ENCODE measurements at regions not wholly inside any gene's neighbourhood (a gene's known extent, or its start where the extent isn't known, plus 50 kb on each side); places are given as distances from the start of the nearest gene placed in this dataset.

DNA sequence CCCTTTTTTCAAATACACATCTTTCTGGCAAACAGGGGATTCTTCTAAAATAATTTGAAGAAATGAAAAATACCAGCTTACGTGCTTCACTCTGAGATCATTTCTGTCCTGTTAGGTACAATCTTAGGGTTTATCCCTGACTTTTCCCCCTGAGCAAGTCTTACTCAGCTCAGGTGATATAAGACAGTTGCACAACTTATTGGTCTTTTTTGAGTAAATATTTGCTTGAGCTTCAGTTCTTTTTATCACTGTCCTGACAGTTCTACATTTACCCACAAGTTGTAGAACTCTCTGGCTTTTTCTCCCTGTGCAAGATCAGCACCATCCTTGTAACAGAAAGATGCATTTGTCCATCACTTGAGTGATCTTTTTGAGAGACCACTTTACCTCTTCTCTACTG is 84.9 kb downstream of the MID1IP1 start:
- no peak for DNase-seq (ENCODE audit: low read depth, low spot score)
- H3K27ac ChIP-seq = peak overlapping the region; percentile 43

GRCh38 chrX:38887222-38887621 is 86.0 kb downstream of the MID1IP1 start:
- no peak overlapping the region for H3K27ac ChIP-seq
- DNase-seq (ENCODE audit: low read depth, low spot score) = no peak

- no peak for DNase-seq (ENCODE audit: low read depth, low spot score)
- no peak overlapping the region for H3K27ac ChIP-seq
Observed at GRCh38 chrX:38890326-38890725, 89.1 kb downstream of the MID1IP1 start.

GRCh38 chrX:38890963-38891362 is 89.7 kb downstream of the MID1IP1 start:
- no peak for DNase-seq (ENCODE audit: low read depth, low spot score)
- no peak overlapping the region for H3K27ac ChIP-seq

GRCh38 chrX:38891641-38892413 is 90.6 kb downstream of the MID1IP1 start:
- H3K27ac ChIP-seq = no peak overlapping the region
- DNase-seq (ENCODE audit: low read depth, low spot score) = no peak

DNA sequence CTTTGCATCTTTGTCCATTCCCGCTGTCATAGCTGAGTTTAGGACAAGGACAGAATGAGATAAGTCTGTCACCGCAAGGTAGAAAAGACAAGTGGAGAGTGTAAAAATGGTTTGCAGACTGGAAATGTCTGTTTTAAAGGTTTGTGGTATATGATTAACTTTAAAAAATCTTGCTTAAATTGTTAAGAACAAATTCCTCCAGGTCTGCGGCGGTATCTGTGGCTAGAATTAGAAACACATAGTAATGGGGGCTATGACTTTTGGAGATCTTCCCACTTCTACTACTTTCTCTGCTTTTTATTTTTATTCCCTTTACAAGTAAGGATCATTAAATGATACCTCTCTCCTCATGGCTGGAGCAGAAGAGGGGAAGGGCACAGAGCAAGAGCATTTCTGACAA is 92.2 kb downstream of the MID1IP1 start:
- no peak overlapping the region for H3K27ac ChIP-seq
- DNase-seq (ENCODE audit: low read depth, low spot score) = no peak

- no peak for DNase-seq (ENCODE audit: low read depth, low spot score)
- H3K27ac ChIP-seq = no peak overlapping the region
Observed at GRCh38 chrX:38895775-38896174, 94.5 kb downstream of the MID1IP1 start.

DNA sequence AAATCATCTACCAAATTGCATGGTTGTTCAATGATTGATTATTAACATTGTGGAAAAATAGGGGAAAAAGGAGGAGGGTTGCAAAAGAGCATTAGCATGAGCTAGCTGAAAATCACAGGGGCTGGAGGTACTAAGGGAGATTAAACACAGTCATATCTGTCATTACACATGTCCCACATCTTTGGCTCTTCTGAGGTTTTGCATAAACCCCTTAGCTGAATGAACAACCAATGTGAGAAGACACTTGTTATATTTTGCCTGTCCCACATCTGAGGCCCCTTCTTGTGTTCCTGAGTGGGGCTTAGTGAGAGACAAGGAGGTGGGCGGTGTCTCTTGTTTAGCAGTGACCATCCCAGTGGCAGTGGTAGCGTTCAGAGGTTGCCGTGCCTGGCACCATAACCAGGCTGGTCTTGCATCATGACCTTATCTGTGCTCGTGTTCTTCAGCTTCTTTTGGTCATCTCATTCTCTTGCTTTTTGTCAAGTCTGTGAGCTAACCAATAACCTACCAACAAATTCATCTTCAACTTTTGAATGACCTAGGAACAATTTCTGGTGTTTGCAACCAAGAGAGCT is 95.6 kb downstream of the MID1IP1 start:
- no peak for DNase-seq (ENCODE audit: low read depth, low spot score)

GRCh38 chrX:38898261-38898660 is 97.0 kb downstream of the MID1IP1 start:
- no peak for DNase-seq (ENCODE audit: low read depth, low spot score)
- H3K27ac ChIP-seq = no peak overlapping the region

More for the DNA sequence above, 95.6 kb downstream of the MID1IP1 start:
- no peak overlapping the region for H3K27ac ChIP-seq

GRCh38 chrX:38899650-38900049 is 98.4 kb downstream of the MID1IP1 start:
- DNase-seq (ENCODE audit: low read depth, low spot score) = no peak

GRCh38 chrX:38900719-38901118 is 99.5 kb downstream of the MID1IP1 start:
- no peak for DNase-seq (ENCODE audit: low read depth, low spot score)
- H3K27ac ChIP-seq = no peak overlapping the region

More at GRCh38 chrX:38899650-38900049, 98.4 kb downstream of the MID1IP1 start:
- no peak overlapping the region for H3K27ac ChIP-seq

DNA sequence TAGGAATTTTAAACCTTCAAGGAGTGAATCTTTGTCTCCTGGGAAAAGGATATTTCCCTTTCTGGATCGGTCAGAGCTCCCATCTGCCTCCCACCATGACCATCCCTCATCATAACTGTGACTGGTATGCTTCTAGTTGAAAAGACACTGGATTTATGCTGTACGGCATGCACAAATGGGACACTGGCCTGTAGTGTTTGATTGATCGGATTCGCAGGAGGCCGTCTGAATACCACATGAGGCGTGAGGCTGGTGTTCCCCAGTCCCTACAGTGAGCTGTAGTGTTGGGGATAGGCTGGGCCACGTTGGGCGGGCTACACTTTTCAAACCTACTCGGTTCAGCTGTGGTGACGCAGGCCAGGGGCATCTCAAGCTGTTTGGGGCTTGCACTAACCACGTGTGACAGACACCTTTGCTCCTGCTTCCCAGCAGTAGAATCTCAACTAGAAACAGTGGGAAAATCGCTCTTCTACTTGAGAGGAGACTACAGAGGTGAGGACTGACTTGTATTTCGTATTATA is 101.8 kb downstream of the MID1IP1 start:
- DNase-seq (ENCODE audit: low read depth, low spot score) = no peak

DNA sequence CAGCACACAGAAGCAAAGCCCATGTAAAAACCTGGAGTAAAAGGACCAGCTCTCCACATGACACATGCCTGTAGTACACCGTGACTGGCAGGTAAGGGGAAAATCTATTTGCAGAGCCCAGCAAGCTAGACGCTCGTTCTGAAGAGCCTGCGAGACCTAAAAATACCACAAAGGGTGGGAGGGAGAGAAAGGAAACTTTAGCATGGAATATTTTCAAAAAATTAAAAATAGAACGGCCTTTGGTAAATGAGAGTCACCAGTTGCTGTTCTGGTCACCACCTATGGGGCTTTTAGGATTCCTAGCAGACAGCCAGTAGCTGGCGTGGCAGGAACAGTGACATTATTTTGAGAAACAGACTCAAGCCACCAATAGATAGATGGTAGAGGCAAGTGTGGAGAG is 115.5 kb downstream of the MID1IP1 start:
- DNase-seq (ENCODE audit: low read depth, low spot score) = no peak
- no peak overlapping the region for H3K27ac ChIP-seq

More for the DNA sequence above, 101.8 kb downstream of the MID1IP1 start:
- H3K27ac ChIP-seq = no peak overlapping the region

- no peak overlapping the region for H3K27ac ChIP-seq
Observed at GRCh38 chrX:38917954-38918353, 116.7 kb downstream of the MID1IP1 start.

DNA sequence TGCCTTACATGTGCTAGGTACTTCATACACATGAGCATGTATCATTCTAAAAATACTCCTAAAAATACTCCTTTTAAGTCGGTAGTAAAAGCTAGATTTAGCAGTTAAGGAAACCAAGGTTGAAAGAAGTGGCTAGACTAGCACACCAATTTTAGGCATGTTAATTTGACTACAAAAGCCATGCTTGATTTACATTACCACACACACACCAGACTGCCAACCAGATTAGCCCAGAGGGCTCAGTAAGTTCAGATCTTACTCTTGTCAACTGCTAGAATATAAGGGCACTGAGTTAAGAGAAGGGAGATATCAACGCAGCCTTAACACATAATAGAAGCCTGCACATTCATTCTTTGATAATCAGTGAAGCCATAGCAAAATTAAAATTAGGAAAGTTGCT is 117.9 kb downstream of the MID1IP1 start:
- H3K27ac ChIP-seq = no peak overlapping the region
- no peak for DNase-seq (ENCODE audit: low read depth, low spot score)

More at GRCh38 chrX:38917954-38918353, 116.7 kb downstream of the MID1IP1 start:
- DNase-seq (ENCODE audit: low read depth, low spot score) = no peak

DNA sequence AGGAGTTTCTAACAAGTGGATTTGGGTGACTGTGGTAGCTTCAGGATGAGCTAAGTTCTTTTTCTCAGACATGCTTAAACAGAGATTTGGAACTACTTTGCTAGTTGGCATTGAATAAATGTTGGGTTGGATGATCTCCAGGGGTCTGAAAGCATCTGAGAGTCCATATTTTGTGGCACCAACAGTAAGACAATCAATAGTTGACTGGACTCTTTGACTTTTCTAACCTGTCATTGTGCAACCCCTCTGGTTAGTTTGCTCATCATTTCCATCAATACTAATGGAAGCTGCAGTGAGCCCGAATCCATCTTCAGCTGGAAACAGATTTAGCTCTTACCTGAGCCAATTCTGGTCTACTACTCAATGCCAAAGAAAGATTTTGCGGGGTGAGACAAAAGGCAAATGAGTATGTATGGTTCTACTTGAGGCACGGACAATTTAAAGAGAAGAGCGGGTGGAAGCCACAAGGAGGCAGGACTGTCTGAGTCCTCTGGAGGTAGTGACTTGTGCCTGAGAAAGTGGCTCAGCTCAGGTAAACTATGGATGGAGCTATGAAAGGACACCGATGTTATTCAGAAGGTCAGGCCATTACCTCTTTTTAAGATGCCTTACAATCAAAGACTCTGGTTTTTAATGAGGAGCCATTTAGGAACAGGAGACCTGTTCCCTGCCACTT is 118.7 kb downstream of the MID1IP1 start:
- DNase-seq (ENCODE audit: low read depth, low spot score) = no peak

DNA sequence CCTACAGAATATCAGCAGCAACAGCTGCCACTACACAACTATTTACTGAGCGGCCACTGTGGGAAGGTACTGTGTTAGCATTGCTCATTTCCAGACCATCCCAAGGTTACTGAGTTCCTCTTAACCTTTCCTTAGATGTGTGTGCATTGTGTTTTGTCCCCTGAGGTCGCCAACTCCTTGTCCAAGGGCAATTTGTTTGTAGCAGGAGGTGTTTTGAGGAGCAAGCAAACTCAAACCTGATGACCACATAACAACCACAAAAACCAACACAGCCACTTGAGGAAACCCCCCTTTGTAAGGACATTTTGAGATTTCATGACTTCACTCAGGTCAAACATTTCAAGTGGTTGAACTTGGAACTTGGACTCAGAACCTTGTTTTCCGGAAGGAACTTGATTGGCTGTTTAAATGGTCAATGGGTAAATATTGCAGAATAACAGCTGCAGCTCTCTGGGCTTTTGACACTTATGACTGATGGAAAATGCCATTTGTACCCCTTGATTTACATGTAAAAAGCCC is 122.3 kb downstream of the MID1IP1 start:
- DNase-seq (ENCODE audit: low read depth, low spot score) = no peak
- no peak overlapping the region for H3K27ac ChIP-seq

More for the DNA sequence above, 118.7 kb downstream of the MID1IP1 start:
- H3K27ac ChIP-seq = no peak overlapping the region

DNA sequence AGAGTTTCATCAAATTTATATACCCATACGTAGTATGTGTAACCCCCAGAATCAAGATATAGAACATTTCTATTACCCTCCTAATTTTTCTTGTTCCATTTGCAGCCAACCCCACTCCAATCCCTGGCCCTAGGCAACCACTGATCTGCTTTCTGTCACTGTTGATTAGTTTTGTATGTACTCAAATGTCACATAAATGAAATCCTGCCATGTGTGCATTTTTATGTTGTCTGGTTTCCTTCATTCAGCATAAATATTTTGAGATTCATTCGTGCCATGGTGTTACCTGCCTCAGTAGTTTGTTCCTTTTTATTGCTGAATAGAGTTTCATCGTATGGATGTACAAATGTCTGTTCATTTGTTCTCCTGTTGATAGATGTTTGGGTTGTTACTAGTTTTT is 126.3 kb downstream of the MID1IP1 start:
- H3K27ac ChIP-seq = no peak overlapping the region
- no peak for DNase-seq (ENCODE audit: low read depth, low spot score)

- H3K27ac ChIP-seq = peak overlapping the region; percentile 32
- DNase-seq (ENCODE audit: low read depth, low spot score) = no peak
Observed at GRCh38 chrX:38929966-38930421, 128.7 kb downstream of the MID1IP1 start.

DNA sequence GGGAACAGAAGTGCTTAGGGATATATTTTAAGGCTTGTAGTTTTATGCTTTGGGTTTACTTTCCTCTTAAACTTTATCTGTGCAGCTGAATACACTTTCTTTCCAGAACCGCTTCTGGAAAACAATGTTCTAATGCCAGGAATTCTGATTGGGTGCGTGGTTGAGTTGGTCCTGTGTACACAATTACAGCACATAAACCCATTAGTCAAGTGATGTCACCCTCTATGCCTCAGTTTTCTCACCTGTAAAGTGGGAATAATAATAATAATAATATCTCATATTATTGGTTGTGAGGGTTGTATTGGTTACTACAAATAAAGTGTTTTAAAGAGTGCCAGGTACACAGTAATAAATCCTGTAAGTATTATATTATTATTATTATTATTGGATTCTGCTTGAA is 129.2 kb downstream of the MID1IP1 start:
- DNase-seq (ENCODE audit: low read depth, low spot score) = no peak

DNA sequence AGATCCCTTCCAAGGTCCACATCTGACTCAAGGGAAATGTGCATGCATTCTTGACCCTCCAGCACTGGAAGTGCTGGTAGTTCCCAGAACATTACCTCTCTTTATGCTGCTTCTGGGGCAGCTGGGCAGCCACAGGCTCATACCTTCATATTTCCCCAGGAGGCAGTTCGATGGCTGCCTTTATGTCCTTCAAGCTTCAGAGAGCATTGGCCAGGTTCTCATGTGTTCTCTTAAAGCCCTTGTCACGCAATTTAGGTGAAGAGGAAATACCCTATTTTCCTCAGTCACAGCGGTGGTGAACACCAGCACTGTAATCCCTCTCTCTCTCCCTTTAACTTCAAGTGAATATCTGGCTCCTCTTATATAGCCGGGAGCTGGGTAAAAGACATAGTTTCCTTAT is 134.3 kb downstream of the MID1IP1 start:
- DNase-seq (ENCODE audit: low read depth, low spot score) = no peak
- no peak overlapping the region for H3K27ac ChIP-seq

More for the DNA sequence above, 129.2 kb downstream of the MID1IP1 start:
- H3K27ac ChIP-seq = peak overlapping the region; percentile 32
